HepG2 (cell line): ENCODE measurements at regions not wholly inside any gene's neighbourhood (a gene's known extent, or its start where the extent isn't known, plus 50 kb on each side); places are given as distances from the start of the nearest gene placed in this dataset.

Source experiments
- ARNT ChIP-seq: fragments of 450-650 bp; IDR thresholded peaks from 2 replicates; pipeline ENCODE4 v1.6.1; 2017
- ASH2L ChIP-seq: fragments of 300-600, 200-600 bp; sonication (generic); IDR thresholded peaks from 2 replicates; pipeline ENCODE4 v1.7.0; 2017; ENCODE audit warnings: low read depth, mild to moderate bottlenecking, moderate library complexity, mixed read lengths, low read length; ENCODE audit not compliant: insufficient read length
- BCLAF1 ChIP-seq: fragments of 450-650 bp; IDR thresholded peaks from 2 replicates; pipeline ENCODE4 v1.6.1; 2017; ENCODE audit warnings: mild to moderate bottlenecking
- CBX1 ChIP-seq: IDR thresholded peaks from one replicate; pipeline ENCODE4 v1.6.1; 2016; ENCODE audit warnings: antibody characterized with exemption, low read depth
- ELF4 ChIP-seq: sonication (generic); formaldehyde crosslinking; IDR thresholded peaks from 2 replicates; pipeline ENCODE4 v1.5.0; 2020; ENCODE audit warnings: missing genetic modification reagents, mild to moderate bottlenecking, moderate library complexity, borderline replicate concordance
- POLR2AphosphoS5 ChIP-seq: IDR thresholded peaks from 2 replicates; pipeline ENCODE4 v1.6.1; 2012; ENCODE audit warnings: low read depth, low read length
- RBAK ChIP-seq: sonication (generic); formaldehyde crosslinking; IDR thresholded peaks from 2 replicates; pipeline ENCODE4 v1.5.1; 2020; ENCODE audit warnings: mild to moderate bottlenecking, missing genetic modification reagents
- RNF219 ChIP-seq: sonication (generic); formaldehyde crosslinking; IDR thresholded peaks from 2 replicates; pipeline ENCODE4 v1.5.0; 2020; ENCODE audit warnings: mild to moderate bottlenecking, missing genetic modification reagents
- SRF ChIP-seq: IDR thresholded peaks from 2 replicates; pipeline ENCODE4 v1.6.1; 2011; ENCODE audit warnings: mild to moderate bottlenecking, low read depth, low read length, moderate library complexity
- ZFP41 ChIP-seq: sonication (generic); formaldehyde crosslinking; IDR thresholded peaks from 2 replicates; pipeline ENCODE4 v1.4.0; 2020; ENCODE audit warnings: mild to moderate bottlenecking, missing genetic modification reagents, borderline replicate concordance
- ZNF292 ChIP-seq: sonication (generic); formaldehyde crosslinking; IDR thresholded peaks from 2 replicates; pipeline ENCODE4 v1.8.1; 2022; ENCODE audit warnings: mild to moderate bottlenecking, low read depth, missing genetic modification reagents, borderline replicate concordance
- ZNF547 ChIP-seq: sonication (generic); formaldehyde crosslinking; IDR thresholded peaks from 2 replicates; pipeline ENCODE4 v1.5.1; 2020; ENCODE audit warnings: mild to moderate bottlenecking, missing genetic modification reagents
- ZNF766 ChIP-seq: sonication (generic); formaldehyde crosslinking; IDR thresholded peaks from 2 replicates; pipeline ENCODE4 v1.5.0; 2020; ENCODE audit warnings: missing genetic modification reagents, borderline replicate concordance
- TF ChIP-seq, protein P1 (sequence below): sonication (generic); formaldehyde crosslinking; IDR thresholded peaks from 2 replicates; pipeline ENCODE4 v1.8.0; 2022; ENCODE audit warnings: mild to moderate bottlenecking, missing genetic modification reagents, moderate library complexity

GRCh38 chr4:136343340-136343739 lies 1189.0 kb downstream of the PCDH18 start:
- no peak for TF ChIP-seq ASH2L
- TF ChIP-seq ELF4 (CRISPR knock-in tag), result no peak
- TF ChIP-seq BCLAF1, result no peak
- no peak for TF ChIP-seq ARNT
- TF ChIP-seq CBX1, result no peak
- no peak for TF ChIP-seq ZFP41
- no peak for TF ChIP-seq ZNF766 (CRISPR knock-in tag)
- TF ChIP-seq POLR2AphosphoS5, result no peak
- no peak for TF ChIP-seq SRF
- TF ChIP-seq RBAK (CRISPR knock-in tag), result no peak
- TF ChIP-seq, protein P1, sequence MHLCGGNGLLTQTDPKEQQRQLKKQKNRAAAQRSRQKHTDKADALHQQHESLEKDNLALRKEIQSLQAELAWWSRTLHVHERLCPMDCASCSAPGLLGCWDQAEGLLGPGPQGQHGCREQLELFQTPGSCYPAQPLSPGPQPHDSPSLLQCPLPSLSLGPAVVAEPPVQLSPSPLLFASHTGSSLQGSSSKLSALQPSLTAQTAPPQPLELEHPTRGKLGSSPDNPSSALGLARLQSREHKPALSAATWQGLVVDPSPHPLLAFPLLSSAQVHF, result no peak
- no peak for TF ChIP-seq ZNF292 (CRISPR knock-in tag)
- no peak for TF ChIP-seq RNF219 (CRISPR knock-in tag)
- TF ChIP-seq ZNF547 (CRISPR knock-in tag), result no peak
